SU-DHL-6 (cell line): ENCODE measurements at regions not wholly inside any gene's neighbourhood (a gene's known extent, or its start where the extent isn't known, plus 50 kb on each side); places are given as distances from the start of the nearest gene placed in this dataset.

Experiments
- H2AFZ ChIP-seq: fragments of 200-600 bp; sonication (generic); 2 replicates; pipeline ENCODE4 v1.6.1; 2014; ENCODE audit warnings: low read depth, mild to moderate bottlenecking, moderate library complexity, mixed read lengths, antibody characterized with exemption, low read length; ENCODE audit not compliant: severe bottlenecking
- H3F3A ChIP-seq: fragments of 200-600 bp; shearing (Covaris generic); 2 replicates; pipeline ENCODE4 v1.6.0; 2016; ENCODE audit warnings: antibody characterized with exemption, mild to moderate bottlenecking; ENCODE audit not compliant: insufficient read depth
- H3K27ac ChIP-seq: fragments of 200-600 bp; sonication (generic); 2 replicates; pipeline ENCODE4 v1.5.1; 2016; ENCODE audit warnings: low read depth, mild to moderate bottlenecking, low read length, moderate library complexity, mixed read lengths
- H3K27me3 ChIP-seq: fragments of 200-600 bp; sonication (generic), shearing (Covaris generic); 2 replicates; pipeline ENCODE4 v1.6.0; 2014; ENCODE audit warnings: mild to moderate bottlenecking, low read length
- H3K36me3 ChIP-seq: fragments of 200-600 bp; sonication (generic); 2 replicates; pipeline ENCODE4 v1.6.1; 2014; ENCODE audit warnings: mild to moderate bottlenecking, low read length, mixed read lengths
- H3K4me2 ChIP-seq: fragments of 300-600, 200-600 bp; shearing (Covaris generic), sonication (generic); 2 replicates; pipeline ENCODE4 v1.6.0; 2014; ENCODE audit warnings: low read length, low read depth, mild to moderate bottlenecking; ENCODE audit not compliant: poor library complexity, severe bottlenecking
- H3K4me3 ChIP-seq: fragments of 200-600 bp; sonication (generic); 2 replicates; pipeline ENCODE4 v1.5.1; 2014; ENCODE audit warnings: antibody characterized with exemption, low read length, mild to moderate bottlenecking, mixed read lengths; ENCODE audit not compliant: insufficient read depth, poor library complexity, severe bottlenecking
- H3K79me2 ChIP-seq: fragments of 200-600 bp; sonication (generic); 2 replicates; pipeline ENCODE4 v1.6.1; 2014; ENCODE audit warnings: mild to moderate bottlenecking, low read length, moderate library complexity; ENCODE audit not compliant: insufficient read depth
- H3K9ac ChIP-seq: fragments of 200-600 bp; sonication (generic); 2 replicates; pipeline ENCODE4 v1.7.0; 2014; ENCODE audit warnings: mild to moderate bottlenecking, low read length
- H3K9me2 ChIP-seq: fragments of 200-600 bp; sonication (generic); replicated peaks from 2 replicates; pipeline ENCODE4 v1.6.1; 2014; ENCODE audit warnings: low read length; ENCODE audit not compliant: insufficient read depth
- H3K9me3 ChIP-seq: fragments of 200-600 bp; sonication (generic); 2 replicates; pipeline ENCODE4 v1.6.1; 2014; ENCODE audit warnings: low read length, mixed read lengths; ENCODE audit not compliant: insufficient read depth
- H4K20me1 ChIP-seq: fragments of 200-600 bp; sonication (generic); 2 replicates; pipeline ENCODE4 v1.6.1; 2014; ENCODE audit warnings: low read depth, mild to moderate bottlenecking, antibody characterized with exemption, low read length, moderate library complexity, mixed read lengths
- CTCF ChIP-seq: fragments of 200-600 bp; sonication (generic); IDR thresholded peaks from one replicate; pipeline ENCODE4 v1.5.1; 2017; ENCODE audit warnings: antibody characterized with exemption, mild to moderate bottlenecking, low read length, moderate library complexity; ENCODE audit not compliant: insufficient read depth, poor library complexity, severe bottlenecking
- EZH2phosphoT487 ChIP-seq: fragments of 200-600 bp; sonication (generic), shearing (Covaris generic); conservative IDR thresholded peaks from 2 replicates; pipeline ENCODE4 v1.6.1; 2018; ENCODE audit warnings: mild to moderate bottlenecking, antibody characterized with exemption, low read length, moderate library complexity, mixed read lengths

GRCh38 chr10:3380406-3381050, 207.9 kb upstream of the PITRM1 start:
- TF ChIP-seq EZH2phosphoT487 (no peak), CTCF (no peak)
- Histone ChIP-seq H4K20me1 (no peaks in the 10 kb centered on the region), H3K79me2 (no peaks in the 10 kb centered on the region), H3F3A (no peaks in the 10 kb centered on the region), H3K9me3 (no peaks in the 10 kb centered on the region), H3K27me3 (no peaks in the 10 kb centered on the region), H3K27ac (no peak overlapping the region), H2AFZ (no peak overlapping the region), H3K4me3 (no peak overlapping the region), H3K36me3 (no peaks in the 10 kb centered on the region), H3K9ac (no peak overlapping the region), H3K4me2 (no peak overlapping the region), H3K9me2 (no peaks in the 10 kb centered on the region)

- H3K9me2 ChIP-seq: no peaks in the 10 kb centered on the region
- H3K9me3 ChIP-seq: no peaks in the 10 kb centered on the region
- no peaks in the 10 kb centered on the region for H3F3A ChIP-seq
- H3K4me2 ChIP-seq: no peak overlapping the region
- H3K9ac ChIP-seq: no peak overlapping the region
- no peaks in the 10 kb centered on the region for H3K79me2 ChIP-seq
- TF ChIP-seq CTCF (no peak), EZH2phosphoT487 (no peak)
- H2AFZ ChIP-seq: no peak overlapping the region
- H3K36me3 ChIP-seq: no peaks in the 10 kb centered on the region
- no peaks in the 10 kb centered on the region for H4K20me1 ChIP-seq
- H3K4me3 ChIP-seq: no peak overlapping the region
- no peaks in the 10 kb centered on the region for H3K27me3 ChIP-seq
- H3K27ac ChIP-seq: no peak overlapping the region
These were observed 204.0 kb upstream of the PITRM1 start for GRCh38 chr10:3376631-3377030.

GRCh38 chr10:3375505-3375904, 202.9 kb upstream of the PITRM1 start:
- Histone ChIP-seq H3K4me3 (no peak overlapping the region), H2AFZ (no peak overlapping the region), H4K20me1 (no peaks in the 10 kb centered on the region), H3F3A (no peaks in the 10 kb centered on the region), H3K9me3 (no peaks in the 10 kb centered on the region), H3K36me3 (no peaks in the 10 kb centered on the region), H3K9ac (no peak overlapping the region), H3K27me3 (no peaks in the 10 kb centered on the region), H3K79me2 (no peaks in the 10 kb centered on the region), H3K27ac (no peak overlapping the region), H3K9me2 (no peaks in the 10 kb centered on the region), H3K4me2 (no peak overlapping the region)
- TF ChIP-seq EZH2phosphoT487 (no peak), CTCF (no peak)
